ENCODE measurements at regions not wholly inside any gene's neighbourhood (a gene's known extent, or its start where the extent isn't known, plus 50 kb on each side); places are given as distances from the start of the nearest gene placed in this dataset.

- TF ChIP-seq CTCF (IDR thresholded peaks at IDR 0.05; ENCODE audit: low read depth, low read length, poor library complexity, severe bottlenecking) (no peak), EZH2phosphoT487 (IDR thresholded peaks at IDR 0.05; ENCODE audit: borderline replicate concordance, low read length) (no peak)
These were observed 129.6 kb upstream of the NUDT6 start for GRCh38 chr4:123052007-123052406.
